ENCODE measurements at regions not wholly inside any gene's neighbourhood (a gene's known extent, or its start where the extent isn't known, plus 50 kb on each side); places are given as distances from the start of the nearest gene placed in this dataset.

DNA sequence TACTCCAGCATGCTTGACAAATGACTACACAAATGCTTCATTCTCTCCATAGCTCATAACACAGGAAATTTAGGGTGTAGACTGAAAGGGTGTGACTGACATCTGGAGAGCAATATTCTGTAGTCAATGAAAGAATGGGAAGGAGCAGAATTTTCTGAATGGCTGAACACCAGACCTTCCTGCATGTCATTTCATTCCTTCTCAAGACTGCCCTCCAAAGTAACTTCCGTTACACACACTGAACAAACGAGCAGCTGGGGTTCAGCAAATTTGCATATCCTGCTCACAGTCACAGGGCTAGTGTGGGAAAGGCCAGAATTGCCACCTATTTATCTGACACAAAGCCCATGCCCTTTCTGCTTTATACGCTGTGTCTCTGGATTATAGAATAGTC lies 325.0 kb upstream of the CFAP20DC start (continued):
- TF ChIP-seq, protein P1, sequence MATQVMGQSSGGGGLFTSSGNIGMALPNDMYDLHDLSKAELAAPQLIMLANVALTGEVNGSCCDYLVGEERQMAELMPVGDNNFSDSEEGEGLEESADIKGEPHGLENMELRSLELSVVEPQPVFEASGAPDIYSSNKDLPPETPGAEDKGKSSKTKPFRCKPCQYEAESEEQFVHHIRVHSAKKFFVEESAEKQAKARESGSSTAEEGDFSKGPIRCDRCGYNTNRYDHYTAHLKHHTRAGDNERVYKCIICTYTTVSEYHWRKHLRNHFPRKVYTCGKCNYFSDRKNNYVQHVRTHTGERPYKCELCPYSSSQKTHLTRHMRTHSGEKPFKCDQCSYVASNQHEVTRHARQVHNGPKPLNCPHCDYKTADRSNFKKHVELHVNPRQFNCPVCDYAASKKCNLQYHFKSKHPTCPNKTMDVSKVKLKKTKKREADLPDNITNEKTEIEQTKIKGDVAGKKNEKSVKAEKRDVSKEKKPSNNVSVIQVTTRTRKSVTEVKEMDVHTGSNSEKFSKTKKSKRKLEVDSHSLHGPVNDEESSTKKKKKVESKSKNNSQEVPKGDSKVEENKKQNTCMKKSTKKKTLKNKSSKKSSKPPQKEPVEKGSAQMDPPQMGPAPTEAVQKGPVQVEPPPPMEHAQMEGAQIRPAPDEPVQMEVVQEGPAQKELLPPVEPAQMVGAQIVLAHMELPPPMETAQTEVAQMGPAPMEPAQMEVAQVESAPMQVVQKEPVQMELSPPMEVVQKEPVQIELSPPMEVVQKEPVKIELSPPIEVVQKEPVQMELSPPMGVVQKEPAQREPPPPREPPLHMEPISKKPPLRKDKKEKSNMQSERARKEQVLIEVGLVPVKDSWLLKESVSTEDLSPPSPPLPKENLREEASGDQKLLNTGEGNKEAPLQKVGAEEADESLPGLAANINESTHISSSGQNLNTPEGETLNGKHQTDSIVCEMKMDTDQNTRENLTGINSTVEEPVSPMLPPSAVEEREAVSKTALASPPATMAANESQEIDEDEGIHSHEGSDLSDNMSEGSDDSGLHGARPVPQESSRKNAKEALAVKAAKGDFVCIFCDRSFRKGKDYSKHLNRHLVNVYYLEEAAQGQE (IDR thresholded peaks at IDR 0.05; ENCODE audit: low read depth, low read length) = no peak
- TF ChIP-seq HDAC6 (IDR thresholded peaks at IDR 0.05; ENCODE audit: unreplicated experiment) (no peak), RUNX3 (IDR thresholded peaks at IDR 0.05; ENCODE audit: low read length) (peak; percentile 49), KDM1A (IDR thresholded peaks at IDR 0.05; ENCODE audit: borderline replicate concordance) (no peak), TCF7 (IDR thresholded peaks at IDR 0.05; ENCODE audit: borderline replicate concordance) (no peak), ZZZ3 (IDR thresholded peaks at IDR 0.05; ENCODE audit: control insufficient read depth, insufficient read length, low read depth) (no peak), BHLHE40 (IDR thresholded peaks at IDR 0.05; ENCODE audit: borderline replicate concordance in 1 of 2, low read depth in 2 of 2, low read length in 1 of 2) (peak in 1 of 2 experiments; percentile 40; a peak in 1 of 4 replicates), CBX5 (IDR thresholded peaks at IDR 0.05; ENCODE audit: low read depth) (peak; percentile 71; the same call in 1 of the 2 replicates), NR2F1 (conservative IDR thresholded peaks at IDR 0.05) (no peak), SIN3A (IDR thresholded peaks at IDR 0.05; ENCODE audit: low read depth, low read length) (no peak), IRF4 (IDR thresholded peaks at IDR 0.05; ENCODE audit: low read depth, low read length) (peak; percentile 60; the same call in 1 of the 2 replicates), ASH2L (IDR thresholded peaks at IDR 0.05; ENCODE audit: borderline replicate concordance, low read depth) (no peak), EP300 (IDR thresholded peaks at IDR 0.05; ENCODE audit: borderline replicate concordance in 1 of 2, control insufficient read depth in 1 of 2, low read depth in 2 of 2, low read length in 2 of 2) (0 out of 4 replicates have a peak, but pooled peaks of 1 of the 2 experiments have one; percentile 57), YBX1 (IDR thresholded peaks at IDR 0.05) (no peak), ETV6 (conservative IDR thresholded peaks at IDR 0.05 in 1 of 2, IDR thresholded peaks at IDR 0.05 in 1 of 2; ENCODE audit: borderline replicate concordance in 1 of 2, low read depth in 1 of 2) (peak in 1 of 2 experiments; percentile 85; a peak in 2 of 4 replicates), ZNF622 (IDR thresholded peaks at IDR 0.05) (no peak), IKZF1 (conservative IDR thresholded peaks at IDR 0.05) (no peak; the same call in none of the 2 replicates)
- TF ChIP-seq, protein P2, sequence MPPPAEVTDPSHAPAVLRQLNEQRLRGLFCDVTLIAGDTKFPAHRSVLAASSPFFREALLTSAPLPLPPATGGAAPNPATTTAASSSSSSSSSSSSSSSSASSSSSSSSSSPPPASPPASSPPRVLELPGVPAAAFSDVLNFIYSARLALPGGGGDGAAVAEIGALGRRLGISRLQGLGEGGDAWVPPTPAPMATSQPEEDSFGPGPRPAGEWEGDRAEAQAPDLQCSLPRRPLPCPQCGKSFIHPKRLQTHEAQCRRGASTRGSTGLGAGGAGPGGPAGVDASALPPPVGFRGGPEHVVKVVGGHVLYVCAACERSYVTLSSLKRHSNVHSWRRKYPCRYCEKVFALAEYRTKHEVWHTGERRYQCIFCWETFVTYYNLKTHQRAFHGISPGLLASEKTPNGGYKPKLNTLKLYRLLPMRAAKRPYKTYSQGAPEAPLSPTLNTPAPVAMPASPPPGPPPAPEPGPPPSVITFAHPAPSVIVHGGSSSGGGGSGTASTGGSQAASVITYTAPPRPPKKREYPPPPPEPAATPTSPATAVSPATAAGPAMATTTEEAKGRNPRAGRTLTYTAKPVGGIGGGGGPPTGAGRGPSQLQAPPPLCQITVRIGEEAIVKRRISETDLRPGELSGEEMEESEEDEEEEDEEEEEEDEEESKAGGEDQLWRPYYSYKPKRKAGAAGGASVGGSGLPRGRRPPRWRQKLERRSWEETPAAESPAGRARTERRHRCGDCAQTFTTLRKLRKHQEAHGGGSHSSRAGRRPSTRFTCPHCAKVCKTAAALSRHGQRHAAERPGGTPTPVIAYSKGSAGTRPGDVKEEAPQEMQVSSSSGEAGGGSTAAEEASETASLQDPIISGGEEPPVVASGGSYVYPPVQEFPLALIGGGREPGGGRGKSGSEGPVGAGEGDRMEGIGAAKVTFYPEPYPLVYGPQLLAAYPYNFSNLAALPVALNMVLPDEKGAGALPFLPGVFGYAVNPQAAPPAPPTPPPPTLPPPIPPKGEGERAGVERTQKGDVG (CRISPR knock-in tag; IDR thresholded peaks at IDR 0.05) = no peak
- TF ChIP-seq, protein P3, sequence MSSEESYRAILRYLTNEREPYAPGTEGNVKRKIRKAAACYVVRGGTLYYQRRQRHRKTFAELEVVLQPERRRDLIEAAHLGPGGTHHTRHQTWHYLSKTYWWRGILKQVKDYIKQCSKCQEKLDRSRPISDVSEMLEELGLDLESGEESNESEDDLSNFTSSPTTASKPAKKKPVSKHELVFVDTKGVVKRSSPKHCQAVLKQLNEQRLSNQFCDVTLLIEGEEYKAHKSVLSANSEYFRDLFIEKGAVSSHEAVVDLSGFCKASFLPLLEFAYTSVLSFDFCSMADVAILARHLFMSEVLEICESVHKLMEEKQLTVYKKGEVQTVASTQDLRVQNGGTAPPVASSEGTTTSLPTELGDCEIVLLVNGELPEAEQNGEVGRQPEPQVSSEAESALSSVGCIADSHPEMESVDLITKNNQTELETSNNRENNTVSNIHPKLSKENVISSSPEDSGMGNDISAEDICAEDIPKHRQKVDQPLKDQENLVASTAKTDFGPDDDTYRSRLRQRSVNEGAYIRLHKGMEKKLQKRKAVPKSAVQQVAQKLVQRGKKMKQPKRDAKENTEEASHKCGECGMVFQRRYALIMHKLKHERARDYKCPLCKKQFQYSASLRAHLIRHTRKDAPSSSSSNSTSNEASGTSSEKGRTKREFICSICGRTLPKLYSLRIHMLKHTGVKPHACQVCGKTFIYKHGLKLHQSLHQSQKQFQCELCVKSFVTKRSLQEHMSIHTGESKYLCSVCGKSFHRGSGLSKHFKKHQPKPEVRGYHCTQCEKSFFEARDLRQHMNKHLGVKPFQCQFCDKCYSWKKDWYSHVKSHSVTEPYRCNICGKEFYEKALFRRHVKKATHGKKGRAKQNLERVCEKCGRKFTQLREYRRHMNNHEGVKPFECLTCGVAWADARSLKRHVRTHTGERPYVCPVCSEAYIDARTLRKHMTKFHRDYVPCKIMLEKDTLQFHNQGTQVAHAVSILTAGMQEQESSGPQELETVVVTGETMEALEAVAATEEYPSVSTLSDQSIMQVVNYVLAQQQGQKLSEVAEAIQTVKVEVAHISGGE (CRISPR knock-in tag; IDR thresholded peaks at IDR 0.05) = no peak
